MM.1S (cell line): ENCODE measurements at regions not wholly inside any gene's neighbourhood (a gene's known extent, or its start where the extent isn't known, plus 50 kb on each side); places are given as distances from the start of the nearest gene placed in this dataset.
"Not testable (repeated sequence)": the region's sequence is repeated elsewhere in the genome, so short reads cannot be mapped to it uniquely, and the experiment has no call there.

Experiments used
- EZH2phosphoT487 ChIP-seq: fragments of 300-600 bp; sonication (generic); IDR thresholded peaks from 2 replicates; pipeline ENCODE4 v1.6.1; 2018; ENCODE audit warnings: antibody characterized with exemption, low read length
- TF ChIP-seq, protein P1 (sequence below): fragments of 300-600 bp; sonication (generic); IDR thresholded peaks from 2 replicates; pipeline ENCODE4 v1.5.1; 2016; ENCODE audit warnings: antibody characterized with exemption, low read length, mixed read lengths

DNA sequence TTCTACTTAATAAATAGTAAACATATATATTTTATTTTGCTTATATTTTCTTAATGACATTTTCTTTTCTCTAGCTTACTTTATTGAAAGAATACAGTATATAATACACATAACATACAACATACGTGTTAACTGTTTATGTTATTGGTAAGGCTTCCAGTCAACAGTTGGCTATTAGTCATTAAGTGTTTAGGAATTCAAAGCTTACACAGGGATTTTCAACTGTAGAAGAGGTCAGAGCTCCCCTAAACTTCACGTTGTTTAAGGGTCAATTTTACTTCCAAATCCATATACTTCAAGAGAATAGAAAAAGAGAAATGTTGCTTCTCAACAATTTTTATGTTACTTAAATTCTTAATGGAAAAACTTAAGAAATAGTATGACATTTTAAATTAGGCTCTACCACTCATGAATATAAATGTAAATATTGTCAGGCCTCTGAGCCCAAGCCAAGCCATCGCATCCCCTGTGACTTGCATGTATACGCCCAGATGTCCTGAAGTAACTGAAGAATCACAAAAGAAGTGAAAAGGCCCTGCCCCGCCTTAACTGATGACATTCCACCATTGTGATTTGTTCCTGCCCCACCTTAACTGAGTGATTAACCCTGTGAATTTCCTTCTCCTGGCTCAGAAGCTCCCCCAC is 456.5 kb upstream of the NETO1 start:
- TF ChIP-seq, protein P1, sequence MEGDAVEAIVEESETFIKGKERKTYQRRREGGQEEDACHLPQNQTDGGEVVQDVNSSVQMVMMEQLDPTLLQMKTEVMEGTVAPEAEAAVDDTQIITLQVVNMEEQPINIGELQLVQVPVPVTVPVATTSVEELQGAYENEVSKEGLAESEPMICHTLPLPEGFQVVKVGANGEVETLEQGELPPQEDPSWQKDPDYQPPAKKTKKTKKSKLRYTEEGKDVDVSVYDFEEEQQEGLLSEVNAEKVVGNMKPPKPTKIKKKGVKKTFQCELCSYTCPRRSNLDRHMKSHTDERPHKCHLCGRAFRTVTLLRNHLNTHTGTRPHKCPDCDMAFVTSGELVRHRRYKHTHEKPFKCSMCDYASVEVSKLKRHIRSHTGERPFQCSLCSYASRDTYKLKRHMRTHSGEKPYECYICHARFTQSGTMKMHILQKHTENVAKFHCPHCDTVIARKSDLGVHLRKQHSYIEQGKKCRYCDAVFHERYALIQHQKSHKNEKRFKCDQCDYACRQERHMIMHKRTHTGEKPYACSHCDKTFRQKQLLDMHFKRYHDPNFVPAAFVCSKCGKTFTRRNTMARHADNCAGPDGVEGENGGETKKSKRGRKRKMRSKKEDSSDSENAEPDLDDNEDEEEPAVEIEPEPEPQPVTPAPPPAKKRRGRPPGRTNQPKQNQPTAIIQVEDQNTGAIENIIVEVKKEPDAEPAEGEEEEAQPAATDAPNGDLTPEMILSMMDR = not testable (repeated sequence)
- TF ChIP-seq EZH2phosphoT487 = not testable (repeated sequence)
